Keratinocyte (primary cell): ENCODE measurements at regions not wholly inside any gene's neighbourhood (a gene's known extent, or its start where the extent isn't known, plus 50 kb on each side); places are given as distances from the start of the nearest gene placed in this dataset.

ENCODE experiments used
- EZH2 ChIP-seq: IDR thresholded peaks from one replicate; pipeline ENCODE4 v1.6.1; 2012; ENCODE audit warnings: inconsistent platforms, mild to moderate bottlenecking, low read length, moderate library complexity
- TF ChIP-seq, protein P1 (sequence below), 3 experiments: IDR thresholded peaks in 1 of 3; conservative IDR thresholded peaks in 1 of 3; optimal IDR thresholded peaks in 1 of 3; 2 replicates in 2 of 3; 3 replicates in 1 of 3; pipeline versions ENCODE3 to v1.5.1; 2011; ENCODE audit warnings: low read length in 3 of 3, mild to moderate bottlenecking in 3 of 3, moderate library complexity in 2 of 3, control low read depth in 1 of 3, inconsistent platforms in 1 of 3; ENCODE audit not compliant: insufficient read depth in 2 of 3; ENCODE audit errors: extremely low read depth in 1 of 3

- TF ChIP-seq, protein P1, sequence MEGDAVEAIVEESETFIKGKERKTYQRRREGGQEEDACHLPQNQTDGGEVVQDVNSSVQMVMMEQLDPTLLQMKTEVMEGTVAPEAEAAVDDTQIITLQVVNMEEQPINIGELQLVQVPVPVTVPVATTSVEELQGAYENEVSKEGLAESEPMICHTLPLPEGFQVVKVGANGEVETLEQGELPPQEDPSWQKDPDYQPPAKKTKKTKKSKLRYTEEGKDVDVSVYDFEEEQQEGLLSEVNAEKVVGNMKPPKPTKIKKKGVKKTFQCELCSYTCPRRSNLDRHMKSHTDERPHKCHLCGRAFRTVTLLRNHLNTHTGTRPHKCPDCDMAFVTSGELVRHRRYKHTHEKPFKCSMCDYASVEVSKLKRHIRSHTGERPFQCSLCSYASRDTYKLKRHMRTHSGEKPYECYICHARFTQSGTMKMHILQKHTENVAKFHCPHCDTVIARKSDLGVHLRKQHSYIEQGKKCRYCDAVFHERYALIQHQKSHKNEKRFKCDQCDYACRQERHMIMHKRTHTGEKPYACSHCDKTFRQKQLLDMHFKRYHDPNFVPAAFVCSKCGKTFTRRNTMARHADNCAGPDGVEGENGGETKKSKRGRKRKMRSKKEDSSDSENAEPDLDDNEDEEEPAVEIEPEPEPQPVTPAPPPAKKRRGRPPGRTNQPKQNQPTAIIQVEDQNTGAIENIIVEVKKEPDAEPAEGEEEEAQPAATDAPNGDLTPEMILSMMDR (optimal IDR thresholded peaks at IDR 0.05 in 1 of 3, IDR thresholded peaks at IDR 0.05 in 1 of 3, conservative IDR thresholded peaks at IDR 0.05 in 1 of 3; ENCODE audit: extremely low read depth in 1 of 3, insufficient read depth in 2 of 3, low read length in 3 of 3): no peak
- no peak for TF ChIP-seq EZH2
Measured at GRCh38 chr4:166481739-166482138, 608.7 kb downstream of the TLL1 start.
